RCC 7860 (cell line): ENCODE measurements at regions not wholly inside any gene's neighbourhood (a gene's known extent, or its start where the extent isn't known, plus 50 kb on each side); places are given as distances from the start of the nearest gene placed in this dataset.
A peak's percentile ranks its signal among the peaks of the same experiment; 100 is the strongest.

Source experiments
- DNase-seq: peaks from one replicate; pipeline ENCODE4 v3.0.0-alpha.2; 2015; ENCODE audit warnings: low spot score
- FAIRE-seq: peaks from 2 replicates; lab custom pipeline; 2012; peaks lifted over from hg19 to GRCh38; lab: Jason Lieb, UNC

- FAIRE-seq = no peak
- DNase-seq = no peak
Observed at GRCh38 chr2:196248467-196249094, 77.2 kb upstream of the STK17B start.

GRCh38 chr2:196249171-196249570, 77.8 kb upstream of the STK17B start:
- DNase-seq (no peak), FAIRE-seq (no peak)

- FAIRE-seq = no peak
- no peak for DNase-seq
Observed at GRCh38 chr2:196249860-196250259, 78.5 kb upstream of the STK17B start.

GRCh38 chr2:196251132-196251531, 79.8 kb upstream of the STK17B start:
- FAIRE-seq = no peak
- DNase-seq = no peak

- DNase-seq (no peak), FAIRE-seq (no peak)
Observed at GRCh38 chr2:196252408-196253115, 81.2 kb upstream of the STK17B start.

- FAIRE-seq = no peak
- no peak for DNase-seq
Observed at GRCh38 chr2:196253116-196253480, 81.7 kb upstream of the STK17B start.

GRCh38 chr2:196256585-196256984, 85.2 kb upstream of the STK17B start:
- no peak for FAIRE-seq
- DNase-seq = no peak

GRCh38 chr2:196257086-196257485, 85.7 kb upstream of the STK17B start:
- no peak for FAIRE-seq
- DNase-seq = no peak

- no peak for DNase-seq
- FAIRE-seq = no peak
Observed at GRCh38 chr2:196258407-196258806, 87.0 kb upstream of the STK17B start.

- DNase-seq = peak; percentile 76
- peak; percentile 72 for FAIRE-seq
Observed at GRCh38 chr2:196259507-196260481, 88.4 kb upstream of the STK17B start.

GRCh38 chr2:196260546-196260945, 89.2 kb upstream of the STK17B start:
- no peak for DNase-seq
- FAIRE-seq = no peak

GRCh38 chr2:196262606-196263005, 91.2 kb upstream of the STK17B start:
- no peak for FAIRE-seq
- no peak for DNase-seq

GRCh38 chr2:196263181-196263747, 91.9 kb upstream of the STK17B start:
- peak; percentile 47 for DNase-seq
- peak; percentile 73 for FAIRE-seq

GRCh38 chr2:196266351-196266750, 95.0 kb upstream of the STK17B start:
- DNase-seq = no peak
- no peak for FAIRE-seq

GRCh38 chr2:196266855-196267254, 95.5 kb upstream of the STK17B start:
- peak; percentile 88 for FAIRE-seq
- DNase-seq = peak; percentile 59

- DNase-seq = no peak
- FAIRE-seq = peak; percentile 18
Observed at GRCh38 chr2:196268025-196268424, 96.6 kb upstream of the STK17B start.

GRCh38 chr2:196268538-196269338, 97.4 kb upstream of the STK17B start:
- FAIRE-seq (no peak), DNase-seq (no peak)

GRCh38 chr2:196271795-196272194, 100.4 kb upstream of the STK17B start:
- FAIRE-seq = no peak
- DNase-seq = no peak

- no peak for FAIRE-seq
- no peak for DNase-seq
Observed at GRCh38 chr2:196274387-196274809, 103.0 kb upstream of the STK17B start.

GRCh38 chr2:196275646-196276352, 104.4 kb upstream of the STK17B start:
- DNase-seq = no peak
- FAIRE-seq = no peak
